ENCODE measurements at regions not wholly inside any gene's neighbourhood (a gene's known extent, or its start where the extent isn't known, plus 50 kb on each side); places are given as distances from the start of the nearest gene placed in this dataset.

DNA sequence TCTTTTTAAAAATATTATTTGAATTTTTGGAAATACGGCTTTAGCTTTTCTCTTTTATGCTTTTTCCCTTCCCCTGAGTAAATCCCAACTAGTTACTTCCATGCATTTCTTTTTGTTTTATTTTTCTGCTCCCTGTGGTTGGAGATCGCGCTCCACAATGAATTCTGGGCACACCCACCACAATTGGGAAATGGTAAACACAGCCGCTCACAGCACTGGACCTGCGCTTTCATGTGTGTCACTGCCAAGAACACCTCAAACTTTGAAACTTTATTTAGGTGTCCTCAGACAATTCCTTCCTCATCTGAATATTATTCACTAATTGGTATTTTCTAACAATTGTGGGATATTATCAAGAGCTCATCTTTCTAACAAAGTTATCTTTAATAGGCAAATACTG, 82.8 kb upstream of the TMEM18 start:
- Histone ChIP-seq H3K9me3 (ENCODE audit: insufficient read depth, low read depth, low read length) (peaks cover 1% of the 10 kb centered on the region), H2AFZ (ENCODE audit: insufficient read depth, low read length, poor library complexity) (no peak overlapping the region), H2BK5ac (ENCODE audit: low read depth, low read length, poor library complexity) (no peak overlapping the region), H3K4me1 (ENCODE audit: control insufficient read depth in 1 of 2, insufficient read depth in 2 of 2, low read length in 2 of 2) (peaks cover 3 to 9% of the 10 kb centered on the region in 2 experiments), H4K91ac (ENCODE audit: low read depth, low read length) (no peak overlapping the region), H4K8ac (ENCODE audit: low read depth, low read length) (no peak overlapping the region), H3K4me2 (ENCODE audit: low read length) (no peak overlapping the region), H3K9ac (ENCODE audit: low read length) (no peak overlapping the region), H3K14ac (ENCODE audit: low read length) (no peak overlapping the region), H3K23ac (ENCODE audit: low read length) (no peak overlapping the region), H3K79me2 (ENCODE audit: control insufficient read depth, insufficient read depth, low read length, poor library complexity) (no peaks in the 10 kb centered on the region), H3K18ac (ENCODE audit: low read length) (no peak overlapping the region), H3K27ac (ENCODE audit: low read depth, low read length) (no peak overlapping the region), H2BK120ac (ENCODE audit: insufficient read depth, low read length, poor library complexity) (no peak overlapping the region), H3K79me1 (ENCODE audit: low read length) (no peaks in the 10 kb centered on the region), H3K36me3 (ENCODE audit: control insufficient read depth in 1 of 2, insufficient read depth in 2 of 2, low read length in 2 of 2) (no peaks in the 10 kb centered on the region), H2AK5ac (ENCODE audit: low read length) (no peak overlapping the region), H3K27me3 (ENCODE audit: insufficient read depth, low read length) (no peaks in the 10 kb centered on the region), H4K12ac (ENCODE audit: low read depth, low read length) (no peak overlapping the region), H3K4ac (ENCODE audit: low read depth, low read length) (no peak overlapping the region), H2BK12ac (ENCODE audit: low read length) (no peak overlapping the region), H3K4me3 (ENCODE audit: low read depth, low read length) (no peak overlapping the region)
- WGBS (ENCODE audit: extremely low coverage, insufficient coverage, insufficient read length): no CpG with 5 or more reads among the region's 5 CpGs
- no peak for DNase-seq

DNA sequence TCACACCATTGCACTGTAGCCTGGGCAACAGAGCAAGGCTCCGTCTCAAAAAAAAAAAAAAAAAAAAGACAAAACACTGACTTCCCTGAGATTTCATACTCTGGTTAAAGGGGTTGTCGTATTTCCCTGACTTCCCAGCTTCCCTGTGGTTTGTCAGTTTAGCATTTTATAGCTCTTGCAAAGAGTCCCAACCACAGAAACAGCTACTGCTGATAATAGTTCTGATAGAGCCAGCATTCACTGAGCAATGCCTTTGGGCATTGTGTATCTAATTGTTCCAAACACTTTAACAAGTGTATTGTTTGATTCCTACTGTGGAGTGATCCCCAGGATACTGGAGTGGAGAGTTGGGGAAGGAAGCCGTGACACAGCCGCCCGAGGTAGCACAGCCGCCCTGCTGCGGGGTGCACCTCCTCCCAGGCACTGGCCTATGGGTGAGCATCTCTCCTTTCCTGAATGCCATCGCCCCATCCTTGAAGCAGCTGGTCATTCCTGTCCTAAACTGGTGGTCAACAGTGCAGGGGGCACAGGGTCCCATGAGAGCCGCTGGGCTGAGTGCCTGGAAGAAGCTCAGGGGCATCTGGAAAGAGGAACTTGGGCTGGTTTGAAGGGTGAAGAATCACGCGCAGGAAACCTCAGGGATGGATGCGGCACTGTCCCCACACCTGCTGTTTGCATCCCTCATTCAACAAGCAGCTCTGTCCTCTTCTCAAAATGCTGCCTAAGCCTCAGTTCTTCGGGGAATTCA, 81.0 kb upstream of the TMEM18 start:
- whole genome bisulfite sequencing (ENCODE audit: extremely low coverage, insufficient coverage, insufficient read length): no CpG with 5 or more reads among the region's 13 CpGs
- Histone ChIP-seq H3K36me3 (ENCODE audit: control insufficient read depth in 1 of 2, insufficient read depth in 2 of 2, low read length in 2 of 2) (no peaks in the 10 kb centered on the region), H2BK5ac (ENCODE audit: low read depth, low read length, poor library complexity) (no peak overlapping the region), H3K9ac (ENCODE audit: low read length) (no peak overlapping the region), H2AFZ (ENCODE audit: insufficient read depth, low read length, poor library complexity) (no peak overlapping the region), H3K4me1 (ENCODE audit: control insufficient read depth in 1 of 2, insufficient read depth in 2 of 2, low read length in 2 of 2) (no peaks in the 10 kb centered on the region), H4K91ac (ENCODE audit: low read depth, low read length) (no peak overlapping the region), H3K4me3 (ENCODE audit: low read depth, low read length) (no peak overlapping the region), H2BK120ac (ENCODE audit: insufficient read depth, low read length, poor library complexity) (no peak overlapping the region), H3K18ac (ENCODE audit: low read length) (no peak overlapping the region), H3K27me3 (ENCODE audit: insufficient read depth, low read length) (no peaks in the 10 kb centered on the region), H3K9me3 (ENCODE audit: insufficient read depth, low read depth, low read length) (no peaks in the 10 kb centered on the region), H3K4me2 (ENCODE audit: low read length) (no peak overlapping the region), H3K79me2 (ENCODE audit: control insufficient read depth, insufficient read depth, low read length, poor library complexity) (no peaks in the 10 kb centered on the region), H2BK12ac (ENCODE audit: low read length) (no peak overlapping the region), H3K79me1 (ENCODE audit: low read length) (no peaks in the 10 kb centered on the region), H4K8ac (ENCODE audit: low read depth, low read length) (no peak overlapping the region), H2AK5ac (ENCODE audit: low read length) (no peak overlapping the region), H3K27ac (ENCODE audit: low read depth, low read length) (no peak overlapping the region), H3K14ac (ENCODE audit: low read length) (no peak overlapping the region), H4K12ac (ENCODE audit: low read depth, low read length) (no peak overlapping the region), H3K23ac (ENCODE audit: low read length) (no peak overlapping the region), H3K4ac (ENCODE audit: low read depth, low read length) (no peak overlapping the region)
- no peak for DNase-seq

DNA sequence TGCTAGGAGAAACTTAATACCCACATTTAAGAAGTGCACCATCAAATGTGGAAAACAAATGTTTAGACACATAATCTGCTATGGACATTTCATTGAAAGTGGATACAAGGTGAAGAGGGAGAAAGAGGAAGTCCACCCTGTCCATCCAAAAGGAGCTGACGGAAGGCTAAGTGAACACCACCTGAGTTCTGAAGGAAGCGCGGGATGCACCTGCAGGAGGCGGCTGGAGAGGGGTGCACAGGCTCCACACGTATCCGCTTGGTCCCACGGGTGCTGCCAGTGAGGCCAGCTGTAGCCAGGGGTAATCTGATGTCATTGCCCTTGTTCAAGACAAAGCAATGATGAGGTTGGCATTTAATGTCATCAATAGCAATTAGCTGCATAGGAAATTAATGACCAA, 75.9 kb upstream of the TMEM18 start:
- H3K4ac ChIP-seq (ENCODE audit: low read depth, low read length): no peak overlapping the region
- H4K91ac ChIP-seq (ENCODE audit: low read depth, low read length): no peak overlapping the region
- no peak overlapping the region for H3K18ac ChIP-seq (ENCODE audit: low read length)
- H3K9ac ChIP-seq (ENCODE audit: low read length): no peak overlapping the region
- no peak overlapping the region for H4K12ac ChIP-seq (ENCODE audit: low read depth, low read length)
- H3K14ac ChIP-seq (ENCODE audit: low read length): no peak overlapping the region
- no peak overlapping the region for H3K27ac ChIP-seq (ENCODE audit: low read depth, low read length)
- H3K36me3 ChIP-seq (ENCODE audit: control insufficient read depth in 1 of 2, insufficient read depth in 2 of 2, low read length in 2 of 2): peaks cover 0 to 2% of the 10 kb centered on the region in 2 experiments
- no CpG with 5 or more reads among the region's 7 CpGs for WGBS (ENCODE audit: extremely low coverage, insufficient coverage, insufficient read length)
- H3K9me3 ChIP-seq (ENCODE audit: insufficient read depth, low read depth, low read length): no peaks in the 10 kb centered on the region
- H2AK5ac ChIP-seq (ENCODE audit: low read length): no peak overlapping the region
- H3K4me1 ChIP-seq (ENCODE audit: control insufficient read depth in 1 of 2, insufficient read depth in 2 of 2, low read length in 2 of 2): no peaks in the 10 kb centered on the region
- H3K79me2 ChIP-seq (ENCODE audit: control insufficient read depth, insufficient read depth, low read length, poor library complexity): no peaks in the 10 kb centered on the region
- DNase-seq: no peak
- H3K23ac ChIP-seq (ENCODE audit: low read length): no peak overlapping the region
- no peak overlapping the region for H2BK12ac ChIP-seq (ENCODE audit: low read length)
- H3K79me1 ChIP-seq (ENCODE audit: low read length): no peaks in the 10 kb centered on the region
- H4K8ac ChIP-seq (ENCODE audit: low read depth, low read length): no peak overlapping the region
- H2AFZ ChIP-seq (ENCODE audit: insufficient read depth, low read length, poor library complexity): no peak overlapping the region
- H2BK120ac ChIP-seq (ENCODE audit: insufficient read depth, low read length, poor library complexity): no peak overlapping the region
- no peak overlapping the region for H2BK5ac ChIP-seq (ENCODE audit: low read depth, low read length, poor library complexity)
- H3K27me3 ChIP-seq (ENCODE audit: insufficient read depth, low read length): no peaks in the 10 kb centered on the region
- H3K4me2 ChIP-seq (ENCODE audit: low read length): no peak overlapping the region
- no peak overlapping the region for H3K4me3 ChIP-seq (ENCODE audit: low read depth, low read length)

DNA sequence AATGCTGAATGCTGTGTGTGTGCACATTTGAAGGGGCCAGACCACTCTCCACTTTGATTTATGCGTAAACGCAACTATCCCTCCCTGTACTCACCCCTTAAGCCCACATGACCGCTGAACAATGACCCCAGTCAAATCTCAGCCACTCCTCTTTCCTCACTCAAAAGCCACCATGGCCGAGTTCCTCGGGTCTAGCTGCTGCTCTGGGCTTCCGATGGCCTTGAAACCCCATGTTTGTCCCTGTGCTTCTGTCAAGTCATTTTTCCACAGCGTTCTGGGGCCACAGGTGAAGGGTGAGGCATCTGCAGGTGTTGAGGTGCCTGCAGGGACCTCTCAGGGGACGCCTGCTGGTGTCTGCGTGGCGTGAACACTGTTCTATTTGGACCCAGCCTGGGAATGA, 74.3 kb upstream of the TMEM18 start:
- Histone ChIP-seq H3K14ac (ENCODE audit: low read length) (no peak overlapping the region), H3K9ac (ENCODE audit: low read length) (no peak overlapping the region), H3K23ac (ENCODE audit: low read length) (no peak overlapping the region), H3K4me3 (ENCODE audit: low read depth, low read length) (no peak overlapping the region), H2BK12ac (ENCODE audit: low read length) (no peak overlapping the region), H3K9me3 (ENCODE audit: insufficient read depth, low read depth, low read length) (peaks cover 5% of the 10 kb centered on the region), H3K4me2 (ENCODE audit: low read length) (no peak overlapping the region), H4K12ac (ENCODE audit: low read depth, low read length) (no peak overlapping the region), H3K27me3 (ENCODE audit: insufficient read depth, low read length) (no peaks in the 10 kb centered on the region), H3K4ac (ENCODE audit: low read depth, low read length) (no peak overlapping the region), H2BK120ac (ENCODE audit: insufficient read depth, low read length, poor library complexity) (no peak overlapping the region), H3K18ac (ENCODE audit: low read length) (no peak overlapping the region), H3K79me1 (ENCODE audit: low read length) (no peaks in the 10 kb centered on the region), H2BK5ac (ENCODE audit: low read depth, low read length, poor library complexity) (no peak overlapping the region), H3K4me1 (ENCODE audit: control insufficient read depth in 1 of 2, insufficient read depth in 2 of 2, low read length in 2 of 2) (no peaks in the 10 kb centered on the region), H3K36me3 (ENCODE audit: control insufficient read depth in 1 of 2, insufficient read depth in 2 of 2, low read length in 2 of 2) (peaks cover 5 to 7% of the 10 kb centered on the region in 2 experiments), H4K91ac (ENCODE audit: low read depth, low read length) (no peak overlapping the region), H3K27ac (ENCODE audit: low read depth, low read length) (no peak overlapping the region), H4K8ac (ENCODE audit: low read depth, low read length) (no peak overlapping the region), H2AK5ac (ENCODE audit: low read length) (no peak overlapping the region), H2AFZ (ENCODE audit: insufficient read depth, low read length, poor library complexity) (no peak overlapping the region), H3K79me2 (ENCODE audit: control insufficient read depth, insufficient read depth, low read length, poor library complexity) (no peaks in the 10 kb centered on the region)
- WGBS (ENCODE audit: extremely low coverage, insufficient coverage, insufficient read length): no CpG with 5 or more reads among the region's 10 CpGs
- no peak for DNase-seq

Data from trophoblast cell (in vitro differentiated cells and primary cell).